PC-3 (cell line): ENCODE measurements at regions not wholly inside any gene's neighbourhood (a gene's known extent, or its start where the extent isn't known, plus 50 kb on each side); places are given as distances from the start of the nearest gene placed in this dataset.

ENCODE experiments used
- CTCF ChIP-seq: fragments of 300-600 bp; sonication (generic); conservative IDR thresholded peaks from 2 replicates; pipeline ENCODE4 v1.5.1; 2017; ENCODE audit warnings: antibody characterized with exemption, low read depth, mild to moderate bottlenecking, low read length
- EZH2 ChIP-seq: fragments of 300-600 bp; sonication (generic); IDR thresholded peaks from one replicate; pipeline ENCODE4 v1.6.1; 2017; ENCODE audit warnings: antibody characterized with exemption, mild to moderate bottlenecking, low read length; ENCODE audit not compliant: unreplicated experiment

- no peak for TF ChIP-seq CTCF
- no peak for TF ChIP-seq EZH2
Observed at GRCh38 chr9:81374459-81375186, 314.7 kb downstream of the TLE1 start.
